ENCODE measurements at regions not wholly inside any gene's neighbourhood (a gene's known extent, or its start where the extent isn't known, plus 50 kb on each side); places are given as distances from the start of the nearest gene placed in this dataset.

GRCh38 chr2:147450661-147451510 lies 393.9 kb upstream of the ACVR2A start:
- no peaks in the 10 kb centered on the region for H4K20me1 ChIP-seq (ENCODE audit: control insufficient read depth, insufficient read depth, low read length, poor library complexity, severe bottlenecking)
- ChIA-PET CTCF (no interaction called here), POLR2A (no interaction called here)
- H3K9ac ChIP-seq (ENCODE audit: low read length) = no peak overlapping the region
- Mint-ChIP-seq H3K27me3 (no peaks in the 10 kb centered on the region), H3K9me3 (ENCODE audit: insufficient read depth) (no peaks in the 10 kb centered on the region), H3K27ac (no peak overlapping the region), H3K4me1 (no peaks in the 10 kb centered on the region), H3K4me3 (no peak overlapping the region)
- H3K9me3 ChIP-seq (ENCODE audit: control extremely low read depth in 1 of 3, control insufficient read depth in 2 of 3, insufficient read depth in 1 of 3, low read length in 2 of 3) = no peaks in the 10 kb centered on the region
- no peak for DNase-seq
- no peaks in the 10 kb centered on the region for H3K4me1 ChIP-seq (ENCODE audit: control insufficient read depth in 2 of 2, insufficient read depth in 2 of 2, low read length in 2 of 2)
- TF ChIP-seq CTCF (IDR thresholded peaks at IDR 0.05) = no peak
- no peak for TF ChIP-seq EZH2 (IDR thresholded peaks at IDR 0.05; ENCODE audit: borderline replicate concordance, insufficient read depth, low read depth, low read length, poor library complexity, severe bottlenecking)
- H3K79me2 ChIP-seq (ENCODE audit: control insufficient read depth, insufficient read depth, low read length) = no peaks in the 10 kb centered on the region
- H3K4me3 ChIP-seq (ENCODE audit: control extremely low read depth in 1 of 5, extremely low read depth in 1 of 5, insufficient read depth in 1 of 5, low read depth in 2 of 5, low read length in 4 of 5) = no peak overlapping the region
- H3K27ac ChIP-seq (ENCODE audit: low read length in 2 of 2) = no peak overlapping the region
- no peaks in the 10 kb centered on the region for H3K27me3 ChIP-seq (replicated peaks in 1 of 4; ENCODE audit: control extremely low read depth in 1 of 4, control insufficient read depth in 3 of 4, insufficient read depth in 4 of 4, low read length in 3 of 4)
- intact Hi-C loops (cut with micrococcal nuclease) = no loop called here
- WGBS (ENCODE audit: insufficient coverage) = 83% methylated on average over 2 of the region's 4 CpGs
- ATAC-seq (ENCODE audit: low read depth) = no peak
- no peaks in the 10 kb centered on the region for H3K36me3 ChIP-seq (replicated peaks in 1 of 2; ENCODE audit: control extremely low read depth in 1 of 2, control insufficient read depth in 1 of 2, extremely low read depth in 1 of 2, insufficient read depth in 2 of 2, low read length in 1 of 2)
- H2AFZ ChIP-seq (ENCODE audit: insufficient read depth, low read depth, low read length, poor library complexity, severe bottlenecking) = no peak overlapping the region
- H3K4me2 ChIP-seq (replicated peaks; ENCODE audit: low read depth, low read length, poor library complexity, severe bottlenecking) = no peak overlapping the region

GRCh38 chr2:147449323-147449991 lies 395.4 kb upstream of the ACVR2A start:
- Histone ChIP-seq H2AFZ (ENCODE audit: insufficient read depth, low read depth, low read length, poor library complexity, severe bottlenecking) (no peak overlapping the region), H3K9ac (ENCODE audit: low read length) (no peak overlapping the region), H3K4me2 (replicated peaks; ENCODE audit: low read depth, low read length, poor library complexity, severe bottlenecking) (no peak overlapping the region), H3K9me3 (ENCODE audit: control extremely low read depth in 1 of 3, control insufficient read depth in 2 of 3, insufficient read depth in 1 of 3, low read length in 2 of 3) (no peaks in the 10 kb centered on the region), H4K20me1 (ENCODE audit: control insufficient read depth, insufficient read depth, low read length, poor library complexity, severe bottlenecking) (no peaks in the 10 kb centered on the region), H3K4me3 (ENCODE audit: control extremely low read depth in 1 of 5, extremely low read depth in 1 of 5, insufficient read depth in 1 of 5, low read depth in 2 of 5, low read length in 4 of 5) (no peak overlapping the region), H3K27ac (ENCODE audit: low read length in 2 of 2) (no peak overlapping the region), H3K4me1 (ENCODE audit: control insufficient read depth in 2 of 2, insufficient read depth in 2 of 2, low read length in 2 of 2) (no peaks in the 10 kb centered on the region), H3K36me3 (replicated peaks in 1 of 2; ENCODE audit: control extremely low read depth in 1 of 2, control insufficient read depth in 1 of 2, extremely low read depth in 1 of 2, insufficient read depth in 2 of 2, low read length in 1 of 2) (no peaks in the 10 kb centered on the region), H3K27me3 (replicated peaks in 1 of 4; ENCODE audit: control extremely low read depth in 1 of 4, control insufficient read depth in 3 of 4, insufficient read depth in 4 of 4, low read length in 3 of 4) (no peaks in the 10 kb centered on the region), H3K79me2 (ENCODE audit: control insufficient read depth, insufficient read depth, low read length) (no peaks in the 10 kb centered on the region)
- no peaks in the 10 kb centered on the region for H3K9me3 Mint-ChIP-seq (ENCODE audit: insufficient read depth)
- H3K4me3 Mint-ChIP-seq = no peak overlapping the region
- 86% methylated on average over 5 of the region's 7 CpGs for WGBS (ENCODE audit: insufficient coverage)
- H3K4me1 Mint-ChIP-seq = no peaks in the 10 kb centered on the region
- TF ChIP-seq CTCF (IDR thresholded peaks at IDR 0.05) (no peak), EZH2 (IDR thresholded peaks at IDR 0.05; ENCODE audit: borderline replicate concordance, insufficient read depth, low read depth, low read length, poor library complexity, severe bottlenecking) (no peak)
- DNase-seq (no peak), ATAC-seq (ENCODE audit: low read depth) (no peak)
- intact Hi-C loops (cut with micrococcal nuclease) = no loop called here
- no peaks in the 10 kb centered on the region for H3K27me3 Mint-ChIP-seq
- no peak overlapping the region for H3K27ac Mint-ChIP-seq
- ChIA-PET CTCF (no interaction called here), POLR2A (no interaction called here)
